Adrenal gland (tissue), 5 donors: ENCODE measurements at regions not wholly inside any gene's neighbourhood (a gene's known extent, or its start where the extent isn't known, plus 50 kb on each side); places are given as distances from the start of the nearest gene placed in this dataset.

Experiments
- CTCF ChIP-seq, 6 experiments: fragments of 450-650 bp in 4 of 6; fragments of 200-600 bp in 2 of 6; sonication (generic) in 1 of 6; IDR thresholded peaks; 1 replicate in 5 of 6; 2 replicates in 1 of 6; pipeline versions ENCODE4 v1.5.1 to v1.8.0; 2016 to 2021; ENCODE audit warnings: antibody characterized with exemption in 6 of 6, mild to moderate bottlenecking in 2 of 6, moderate library complexity in 1 of 6
- POLR2A ChIP-seq, 2 donors: fragments of 450-650 bp; IDR thresholded peaks; one replicate each; pipeline ENCODE4 v1.6.1; 2017; ENCODE audit warnings: antibody characterized with exemption in 2 of 2, mild to moderate bottlenecking in 2 of 2, moderate library complexity in 1 of 2
- donor health status: DM: no; HTN: no; CAD: no.

DNA sequence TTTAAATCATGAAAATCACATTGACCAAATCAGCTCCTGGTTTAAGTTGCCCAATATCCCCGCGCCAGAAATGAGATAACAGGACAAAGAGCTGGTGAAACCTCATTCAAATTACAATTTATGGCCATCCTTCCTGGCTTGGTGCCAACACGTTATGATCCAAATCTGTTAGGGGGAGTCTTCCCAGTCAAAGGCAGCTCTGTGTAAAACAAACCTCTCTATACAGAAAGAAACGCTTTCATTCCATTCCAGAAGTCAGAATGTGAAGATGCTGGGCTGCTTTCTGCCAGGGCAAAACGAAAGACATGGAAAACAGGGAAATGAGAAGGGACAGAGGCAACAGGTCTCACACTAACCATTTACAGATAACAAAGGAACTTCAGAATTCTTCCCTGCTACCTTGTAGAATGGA, 53.5 kb upstream of the TIAM1 start:
- no peak for TF ChIP-seq POLR2A (IDR thresholded peaks at IDR 0.05)
- TF ChIP-seq CTCF (IDR thresholded peaks at IDR 0.05), result no peak
